OCI-LY7 (cell line): ENCODE measurements at regions not wholly inside any gene's neighbourhood (a gene's known extent, or its start where the extent isn't known, plus 50 kb on each side); places are given as distances from the start of the nearest gene placed in this dataset.

Experiments
- BruUV-seq: library from RNA; stranded (reverse); fragments of 400-500 nt; replicated peaks from 2 replicates; lab custom pipeline; 2021; lab: Mats Ljungman, UMichigan
- CTCF ChIA-PET: fragments of 300-600 bp; sonication (Branson Sonifier 250); formaldehyde crosslinking; loops from one replicate; lab custom pipeline; 2022; ENCODE audit warnings: antibody characterized with exemption; ENCODE audit not compliant: unreplicated experiment; lab: Charles Lee
- POLR2A ChIA-PET: fragments of 300-600 bp; sonication (Branson Sonifier 250); formaldehyde crosslinking; loops from one replicate; lab custom pipeline; 2022; ENCODE audit warnings: antibody characterized with exemption; lab: Charles Lee
- DNase-seq: peaks from one replicate; pipeline ENCODE4 v3.0.0-alpha.2; 2015; ENCODE audit warnings: low spot score
- H2AFZ ChIP-seq: fragments of 200-600 bp; sonication (generic), shearing (Covaris generic); 2 replicates; pipeline ENCODE4 v1.6.1; 2014; ENCODE audit warnings: mild to moderate bottlenecking, antibody characterized with exemption, low read length, moderate library complexity
- H3K27ac ChIP-seq: fragments of 200-600 bp; sonication (generic); 2 replicates; pipeline ENCODE4 v1.5.1; 2014; ENCODE audit warnings: mixed run types, low read depth, mild to moderate bottlenecking, moderate library complexity, low read length, inconsistent platforms; ENCODE audit not compliant: poor library complexity, severe bottlenecking
- H3K36me3 ChIP-seq: fragments of 200-600 bp; sonication (generic); 2 replicates; pipeline ENCODE4 v1.6.1; 2014; ENCODE audit warnings: mild to moderate bottlenecking, antibody characterized with exemption, low read length, moderate library complexity, mixed read lengths; ENCODE audit not compliant: insufficient read depth
- H3K4me1 ChIP-seq: fragments of 200-600 bp; sonication (generic); 2 replicates; pipeline ENCODE4 v1.5.1; 2014; ENCODE audit warnings: mild to moderate bottlenecking, low read length; ENCODE audit not compliant: insufficient read depth, poor library complexity, severe bottlenecking
- H3K4me2 ChIP-seq: fragments of 200-600 bp; sonication (generic); 2 replicates; pipeline ENCODE4 v1.6.1; 2014; ENCODE audit warnings: mild to moderate bottlenecking, low read length
- H3K4me3 ChIP-seq: fragments of 200-600 bp; sonication (generic); 2 replicates; pipeline ENCODE4 v1.5.1; 2014; ENCODE audit warnings: mild to moderate bottlenecking, low read depth, low read length; ENCODE audit not compliant: poor library complexity, severe bottlenecking
- H3K79me2 ChIP-seq: fragments of 200-600 bp; sonication (generic); 2 replicates; pipeline ENCODE4 v1.6.1; 2016; ENCODE audit warnings: low read depth, mild to moderate bottlenecking, low read length, moderate library complexity, mixed read lengths; ENCODE audit not compliant: insufficient read depth
- H3K9me2 ChIP-seq: fragments of 200-600 bp; sonication (generic); 2 replicates; pipeline ENCODE4 v1.6.1; 2016; ENCODE audit warnings: mild to moderate bottlenecking, low read length, mixed read lengths; ENCODE audit not compliant: insufficient read depth
- H3K9me3 ChIP-seq: fragments of 200-600 bp; sonication (generic); 2 replicates; pipeline ENCODE4 v1.6.1; 2014; ENCODE audit warnings: mild to moderate bottlenecking, mixed run types, low read length, mixed read lengths
- H4K20me1 ChIP-seq: fragments of 200-600 bp; sonication (generic); 2 replicates; pipeline ENCODE4 v1.6.1; 2014; ENCODE audit warnings: mild to moderate bottlenecking, antibody characterized with exemption, low read length, moderate library complexity, mixed read lengths; ENCODE audit not compliant: insufficient read depth
- CTCF ChIP-seq: fragments of 200-600 bp; sonication (generic); conservative IDR thresholded peaks from 2 replicates; pipeline ENCODE4 v1.5.1; 2014; ENCODE audit warnings: mild to moderate bottlenecking, antibody characterized with exemption, low read length, moderate library complexity, mixed read lengths
- EZH2phosphoT487 ChIP-seq: fragments of 200-600 bp; sonication (generic); IDR thresholded peaks from 2 replicates; pipeline ENCODE4 v1.6.1; 2018; ENCODE audit warnings: low read depth, borderline replicate concordance, mild to moderate bottlenecking, mixed run types, antibody characterized with exemption, low read length, moderate library complexity, mixed read lengths
- intact Hi-C: fragments of 100-400 bp; cut with micrococcal nuclease; formaldehyde crosslinking; loops from one replicate; pipeline ENCODE4 v1.10.0; 2022; ENCODE audit not compliant: unreplicated experiment

- H3K4me1 ChIP-seq: no peaks in the 10 kb centered on the region
- TF ChIP-seq CTCF (no peak), EZH2phosphoT487 (no peak)
- H3K9me2 ChIP-seq: no peaks in the 10 kb centered on the region
- BruUV-seq: no TSS peak
- no peak overlapping the region for H2AFZ ChIP-seq
- peak; percentile 11 for DNase-seq
- intact Hi-C loops: no loop called here
- H3K4me3 ChIP-seq: no peak overlapping the region
- H4K20me1 ChIP-seq: no peaks in the 10 kb centered on the region
- H3K4me2 ChIP-seq: no peak overlapping the region
- H3K36me3 ChIP-seq: no peaks in the 10 kb centered on the region
- H3K79me2 ChIP-seq: no peaks in the 10 kb centered on the region
- H3K27ac ChIP-seq: no peak overlapping the region
- POLR2A ChIA-PET: no interaction called here
- no peaks in the 10 kb centered on the region for H3K9me3 ChIP-seq
- CTCF ChIA-PET: no interaction called here
These were observed 613.5 kb downstream of the C6orf118 start for GRCh38 chr6:164695896-164696295.

GRCh38 chr6:164694386-164694785 lies 615.0 kb downstream of the C6orf118 start:
- H3K4me3 ChIP-seq: no peak overlapping the region
- ChIA-PET POLR2A (no interaction called here), CTCF (no interaction called here)
- no peaks in the 10 kb centered on the region for H3K9me3 ChIP-seq
- H3K27ac ChIP-seq: no peak overlapping the region
- intact Hi-C loops: no loop called here
- no peaks in the 10 kb centered on the region for H3K79me2 ChIP-seq
- no peaks in the 10 kb centered on the region for H3K36me3 ChIP-seq
- no peaks in the 10 kb centered on the region for H3K4me1 ChIP-seq
- DNase-seq: no peak
- no peak overlapping the region for H2AFZ ChIP-seq
- no peaks in the 10 kb centered on the region for H4K20me1 ChIP-seq
- no peak overlapping the region for H3K4me2 ChIP-seq
- H3K9me2 ChIP-seq: no peaks in the 10 kb centered on the region
- BruUV-seq: no TSS peak
- TF ChIP-seq EZH2phosphoT487: no peak
- no peak for TF ChIP-seq CTCF

- no TSS peak for BruUV-seq
- POLR2A ChIA-PET: no interaction called here
- Histone ChIP-seq H2AFZ (no peak overlapping the region), H3K4me1 (no peaks in the 10 kb centered on the region), H3K27ac (no peak overlapping the region), H3K9me2 (no peaks in the 10 kb centered on the region), H3K36me3 (no peaks in the 10 kb centered on the region), H3K9me3 (no peaks in the 10 kb centered on the region), H3K4me2 (no peak overlapping the region), H3K4me3 (no peak overlapping the region), H4K20me1 (no peaks in the 10 kb centered on the region), H3K79me2 (no peaks in the 10 kb centered on the region)
- CTCF ChIA-PET: no interaction called here
- intact Hi-C loops: no loop called here
- no peak for DNase-seq
- TF ChIP-seq EZH2phosphoT487 (no peak), CTCF (no peak)
These were observed 615.5 kb downstream of the C6orf118 start for GRCh38 chr6:164693944-164694343.
